ENCODE measurements at regions not wholly inside any gene's neighbourhood (a gene's known extent, or its start where the extent isn't known, plus 50 kb on each side); places are given as distances from the start of the nearest gene placed in this dataset.
"Not testable (repeated sequence)": the region's sequence is repeated elsewhere in the genome, so short reads cannot be mapped to it uniquely, and the experiment has no call there.

DNA sequence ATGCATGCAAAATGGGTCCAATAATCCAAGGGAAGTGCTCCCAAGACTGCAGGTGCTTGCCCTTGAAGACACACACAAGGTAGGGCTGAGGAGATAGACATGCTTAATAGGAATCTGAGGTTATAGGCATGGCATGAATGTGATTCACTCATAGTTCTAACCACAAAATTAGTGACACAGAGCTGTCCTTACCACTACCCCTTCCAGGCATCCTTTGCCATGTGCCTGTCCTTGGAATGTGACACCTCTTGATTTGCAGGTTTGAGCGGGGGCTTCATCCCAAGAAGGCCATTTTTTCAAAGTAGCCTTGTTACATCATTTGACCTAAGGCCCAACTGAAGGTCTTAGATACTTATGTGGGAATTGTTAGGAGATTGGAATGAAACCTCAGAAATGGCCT is 112.5 kb downstream of the CCNG2 start:
- no peak overlapping the region for H3K27ac Mint-ChIP-seq
- H3K36me3 Mint-ChIP-seq = no peaks in the 10 kb centered on the region
- no peak overlapping the region for H3K4me3 Mint-ChIP-seq
- peaks cover 2% of the 10 kb centered on the region for H3K9me3 Mint-ChIP-seq
- ATAC-seq = no peak
- H3K4me1 Mint-ChIP-seq (ENCODE audit: low read depth in 2 of 2) = no peaks in the 10 kb centered on the region
- DNase-seq (ENCODE audit: low spot score) = no peak
- H3K27me3 Mint-ChIP-seq = peaks cover 7 to 8% of the 10 kb centered on the region in 2 donors

DNA sequence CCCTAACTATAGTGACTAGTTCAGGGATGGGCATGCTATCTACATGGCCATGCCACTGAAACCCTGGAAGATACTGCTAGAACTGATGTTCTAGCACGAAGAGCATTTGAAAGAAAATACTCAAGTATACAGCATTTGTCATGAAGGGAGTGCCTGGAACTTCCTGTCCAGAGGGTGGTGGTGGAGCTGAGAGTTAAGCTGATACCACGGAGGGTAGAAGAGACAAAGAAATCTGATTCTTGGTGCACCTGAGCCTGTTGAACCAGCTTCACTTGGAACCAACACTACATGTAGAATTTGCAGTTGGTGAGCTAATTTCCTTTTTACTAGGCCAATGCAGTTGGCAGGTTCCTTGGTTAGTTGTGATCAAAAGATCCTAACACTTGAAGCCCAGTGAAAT is 116.4 kb downstream of the CCNG2 start:
- no peak overlapping the region for H3K27ac Mint-ChIP-seq

DNA sequence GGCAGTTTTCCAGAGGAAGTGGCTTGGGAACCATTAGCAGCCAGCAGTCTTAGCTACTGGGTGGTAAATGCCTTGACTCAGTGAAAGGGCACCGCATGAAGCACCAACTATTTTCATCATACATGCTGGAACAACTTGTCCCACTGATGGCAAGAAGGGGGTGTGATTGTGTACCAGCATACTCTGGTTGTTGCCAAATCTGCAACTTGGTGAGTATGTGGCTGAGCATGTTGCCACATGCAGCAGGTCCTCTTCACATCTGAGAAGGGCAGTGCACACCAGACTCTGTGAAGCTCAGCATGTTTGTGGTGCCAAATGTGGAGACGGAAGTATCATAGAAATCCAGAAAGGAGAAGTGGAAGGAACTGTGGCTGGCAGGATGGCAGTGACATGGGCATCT is 122.1 kb downstream of the CCNG2 start:
- not testable (repeated sequence) for H3K27ac Mint-ChIP-seq; DNase-seq (ENCODE audit: low spot score); H3K4me3 Mint-ChIP-seq; H3K4me1 Mint-ChIP-seq (ENCODE audit: low read depth in 2 of 2); ATAC-seq; H3K9me3 Mint-ChIP-seq; H3K36me3 Mint-ChIP-seq
- H3K27me3 Mint-ChIP-seq = peaks cover 4 to 13% of the 10 kb centered on the region in 2 donors

More for the DNA sequence above, 116.4 kb downstream of the CCNG2 start:
- Mint-ChIP-seq H3K4me3 (no peak overlapping the region), H3K9me3 (peaks cover 1% of the 10 kb centered on the region), H3K27me3 (peaks cover 4 to 6% of the 10 kb centered on the region in 2 donors), H3K4me1 (ENCODE audit: low read depth in 2 of 2) (no peaks in the 10 kb centered on the region), H3K36me3 (no peaks in the 10 kb centered on the region)
- DNase-seq (ENCODE audit: low spot score) (no peak), ATAC-seq (no peak)

DNA sequence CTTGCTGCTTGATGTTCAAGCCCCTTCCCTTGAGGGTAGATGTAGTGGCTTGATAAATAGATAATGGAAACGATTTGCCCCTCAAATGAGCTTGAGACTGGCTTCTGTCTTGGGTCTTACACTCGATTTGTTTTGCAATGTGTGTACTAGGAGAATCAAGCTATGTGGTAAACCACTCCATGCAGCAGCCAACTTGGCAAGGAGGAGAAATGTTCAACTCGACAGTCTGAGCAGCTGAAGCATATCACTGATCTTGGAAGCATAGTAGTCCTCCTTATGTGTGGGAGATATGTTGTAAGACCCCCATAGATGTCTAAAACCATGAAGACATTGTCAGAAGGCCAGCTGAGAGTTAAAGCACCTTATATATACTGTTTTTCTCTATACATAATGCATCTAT is 125.3 kb downstream of the CCNG2 start:
- Mint-ChIP-seq H3K36me3 (no peaks in the 10 kb centered on the region), H3K9me3 (peaks cover 2% of the 10 kb centered on the region), H3K27me3 (peaks cover 6 to 24% of the 10 kb centered on the region in 2 donors), H3K4me3 (no peak overlapping the region), H3K27ac (no peak overlapping the region), H3K4me1 (ENCODE audit: low read depth in 2 of 2) (no peaks in the 10 kb centered on the region)
- DNase-seq (ENCODE audit: low spot score) = no peak
- no peak for ATAC-seq

DNA sequence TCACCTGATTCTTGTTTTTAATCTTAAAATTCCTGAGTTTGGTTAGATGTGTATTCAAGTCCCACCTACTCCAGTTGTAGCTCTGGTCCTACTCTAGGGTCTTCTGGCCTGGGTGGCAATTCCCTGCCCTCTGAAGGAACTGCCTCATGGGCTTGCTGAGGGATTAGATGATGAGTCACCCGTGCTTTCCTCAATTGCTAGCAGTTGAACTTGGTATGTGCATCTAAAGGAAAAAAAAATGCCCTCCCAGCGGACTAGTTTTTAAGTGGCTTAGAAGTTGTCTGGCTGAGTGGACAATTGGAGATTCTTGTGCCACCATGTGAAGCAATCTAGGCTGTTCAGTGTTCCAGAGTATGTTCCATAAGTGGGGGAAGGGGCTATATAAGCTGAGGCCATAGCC is 127.0 kb downstream of the CCNG2 start:
- peaks cover 8% of the 10 kb centered on the region for H3K9me3 Mint-ChIP-seq
- ATAC-seq (no peak), DNase-seq (ENCODE audit: low spot score) (no peak)
- no peak overlapping the region for H3K4me3 Mint-ChIP-seq
- H3K27ac Mint-ChIP-seq = no peak overlapping the region
- H3K36me3 Mint-ChIP-seq = no peaks in the 10 kb centered on the region
- H3K27me3 Mint-ChIP-seq = peaks cover 8 to 24% of the 10 kb centered on the region in 2 donors
- no peaks in the 10 kb centered on the region for H3K4me1 Mint-ChIP-seq (ENCODE audit: low read depth in 2 of 2)

DNA sequence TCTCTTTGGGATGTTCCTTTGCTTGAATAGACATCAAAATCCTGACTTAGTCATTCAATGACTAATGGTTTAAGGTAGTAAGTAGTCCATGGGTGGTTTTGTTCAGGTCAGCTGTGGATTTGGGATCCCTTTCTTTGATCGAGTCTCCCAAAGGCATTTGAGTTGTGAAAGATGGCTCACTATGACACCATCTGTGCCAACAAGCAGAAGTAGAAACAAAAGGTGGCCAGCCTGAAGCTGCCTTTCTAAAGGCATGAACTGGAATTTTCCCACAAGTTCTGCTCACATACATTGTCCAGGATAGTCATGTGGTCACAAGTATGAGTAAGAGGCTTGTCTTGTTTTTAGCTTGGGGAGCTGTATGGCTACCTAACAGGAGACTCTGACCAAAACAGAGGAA is 129.9 kb downstream of the CCNG2 start:
- ATAC-seq = no peak

DNA sequence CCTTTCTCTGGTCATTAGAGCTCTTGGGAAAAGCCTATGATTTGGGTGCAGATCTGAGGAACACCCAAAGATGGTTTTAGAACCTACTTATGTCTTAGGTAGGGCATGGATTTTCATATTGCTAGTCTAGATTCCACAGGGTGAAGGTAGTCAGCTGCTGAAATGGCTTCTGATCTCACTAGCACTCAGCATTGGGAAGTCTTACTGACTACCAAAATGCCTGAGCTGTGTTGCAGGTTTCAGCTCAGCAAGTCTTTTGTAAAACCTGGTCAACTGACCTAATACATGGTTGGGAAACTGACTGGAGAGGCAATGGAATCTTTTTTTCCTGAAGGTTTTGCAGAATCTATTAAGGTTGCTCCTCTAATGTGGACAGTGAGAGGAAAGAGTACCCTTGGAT is 136.4 kb downstream of the CCNG2 start:
- Mint-ChIP-seq H3K27ac (no peak overlapping the region), H3K4me1 (ENCODE audit: low read depth in 2 of 2) (no peaks in the 10 kb centered on the region), H3K36me3 (no peaks in the 10 kb centered on the region), H3K9me3 (peaks cover 9% of the 10 kb centered on the region), H3K4me3 (no peak overlapping the region), H3K27me3 (peaks cover 7 to 10% of the 10 kb centered on the region in 2 donors)
- no peak for ATAC-seq
- no peak for DNase-seq (ENCODE audit: low spot score)

More for the DNA sequence above, 129.9 kb downstream of the CCNG2 start:
- DNase-seq (ENCODE audit: low spot score) = no peak
- H3K27me3 Mint-ChIP-seq = peaks cover 10 to 21% of the 10 kb centered on the region in 2 donors
- no peak overlapping the region for H3K4me3 Mint-ChIP-seq
- peaks cover 5% of the 10 kb centered on the region for H3K9me3 Mint-ChIP-seq
- no peaks in the 10 kb centered on the region for H3K36me3 Mint-ChIP-seq
- H3K27ac Mint-ChIP-seq = no peak overlapping the region
- no peaks in the 10 kb centered on the region for H3K4me1 Mint-ChIP-seq (ENCODE audit: low read depth in 2 of 2)

DNA sequence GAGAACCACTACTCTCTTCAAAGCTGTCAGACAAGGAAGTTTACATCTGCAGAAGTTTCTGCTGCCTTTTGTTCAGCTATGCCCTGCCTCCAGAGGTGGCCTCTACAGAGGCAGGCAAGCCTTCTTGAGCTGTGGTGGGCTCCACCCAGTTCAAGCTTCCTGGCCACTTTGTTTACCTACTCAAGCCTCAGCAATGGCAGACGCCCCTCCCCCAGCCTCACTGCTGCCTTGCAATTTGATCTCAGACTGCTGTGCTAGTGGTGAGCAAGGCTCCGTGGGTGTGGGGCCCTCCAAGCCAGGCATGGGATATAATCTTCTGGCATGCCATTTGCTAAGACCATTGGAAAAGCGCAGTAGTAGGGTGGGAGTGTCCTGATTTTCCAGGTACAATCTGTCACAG is 144.0 kb downstream of the CCNG2 start:
- not testable (repeated sequence) for DNase-seq (ENCODE audit: low spot score); ATAC-seq; H3K27ac Mint-ChIP-seq

DNA sequence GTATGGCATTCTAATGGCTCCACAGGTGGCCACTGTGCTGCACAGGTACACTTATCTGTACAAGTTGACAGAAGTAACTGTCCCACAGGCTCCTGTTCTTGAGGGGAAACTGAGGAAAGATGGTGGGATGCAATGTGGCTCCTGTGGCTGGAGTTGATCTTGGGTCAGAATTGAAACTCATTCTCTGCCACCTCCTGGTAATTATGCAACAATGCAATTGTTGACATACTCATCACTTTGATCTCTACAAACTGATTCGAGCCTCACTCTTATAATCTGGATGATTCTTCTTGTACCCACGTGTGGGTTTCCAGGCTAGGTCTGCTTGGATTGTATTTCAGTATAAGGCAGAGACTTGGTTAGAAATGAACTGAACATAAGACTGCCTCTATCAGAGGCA is 148.8 kb downstream of the CCNG2 start:
- H3K4me1 Mint-ChIP-seq (ENCODE audit: low read depth in 2 of 2) = no peaks in the 10 kb centered on the region

More for the DNA sequence above, 144.0 kb downstream of the CCNG2 start:
- not testable (repeated sequence) for H3K36me3 Mint-ChIP-seq; H3K4me1 Mint-ChIP-seq (ENCODE audit: low read depth in 2 of 2); H3K9me3 Mint-ChIP-seq; H3K4me3 Mint-ChIP-seq
- peaks cover 13 to 25% of the 10 kb centered on the region in 2 donors for H3K27me3 Mint-ChIP-seq

DNA sequence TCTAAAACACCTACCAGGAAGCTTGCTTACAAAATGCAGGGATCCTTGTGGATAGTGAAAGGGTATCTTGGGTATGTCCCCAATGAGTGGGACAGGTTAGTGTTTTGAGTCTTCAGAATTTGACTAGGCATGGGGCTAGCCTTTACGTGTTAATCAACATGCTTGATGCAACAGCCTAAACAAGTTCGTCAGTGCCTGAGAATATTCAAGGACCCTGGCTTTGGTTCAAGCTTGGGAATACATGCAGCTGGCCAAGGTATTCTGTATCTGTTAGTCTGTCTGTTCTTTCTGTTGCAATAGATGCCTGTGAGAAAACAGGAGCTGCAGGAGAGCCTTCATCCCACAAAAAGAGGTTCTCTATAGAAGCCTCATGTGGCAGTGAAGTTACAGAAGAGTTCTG is 149.5 kb downstream of the CCNG2 start:
- Mint-ChIP-seq H3K36me3 (no peaks in the 10 kb centered on the region), H3K27me3 (peaks cover 2 to 7% of the 10 kb centered on the region in 2 donors), H3K4me1 (ENCODE audit: low read depth in 2 of 2) (no peaks in the 10 kb centered on the region), H3K4me3 (no peak overlapping the region), H3K27ac (no peak overlapping the region), H3K9me3 (no peaks in the 10 kb centered on the region)
- no peak for ATAC-seq
- no peak for DNase-seq (ENCODE audit: low spot score)

More for the DNA sequence above, 148.8 kb downstream of the CCNG2 start:
- Mint-ChIP-seq H3K27ac (no peak overlapping the region), H3K36me3 (no peaks in the 10 kb centered on the region), H3K27me3 (peaks cover 2 to 7% of the 10 kb centered on the region in 2 donors), H3K4me3 (no peak overlapping the region), H3K9me3 (no peaks in the 10 kb centered on the region)
- DNase-seq (ENCODE audit: low spot score) = no peak
- no peak for ATAC-seq

DNA sequence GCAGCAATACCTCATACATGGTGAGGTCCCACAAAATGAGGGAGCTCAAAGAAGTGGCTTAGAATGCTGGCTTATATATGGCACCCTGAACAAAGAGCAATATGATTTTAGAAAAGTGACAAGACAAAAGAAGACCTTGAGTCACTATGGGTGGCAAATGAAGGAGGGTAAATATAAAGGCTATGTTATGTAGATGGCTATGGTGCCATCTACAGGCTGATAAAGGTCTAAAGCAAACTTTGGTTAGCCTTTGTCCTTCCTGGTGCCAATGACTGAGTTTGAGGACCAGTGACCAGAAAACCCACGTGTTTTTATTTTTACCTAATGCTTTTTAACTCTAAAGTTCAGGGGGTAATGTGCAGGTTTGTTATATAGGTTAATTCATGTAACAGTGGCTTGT is 151.8 kb downstream of the CCNG2 start:
- no peak for ATAC-seq
- H3K27me3 Mint-ChIP-seq = peaks cover 8 to 14% of the 10 kb centered on the region in 2 donors
- H3K4me1 Mint-ChIP-seq (ENCODE audit: low read depth in 2 of 2) = no peaks in the 10 kb centered on the region
- H3K36me3 Mint-ChIP-seq = no peaks in the 10 kb centered on the region
- no peak for DNase-seq (ENCODE audit: low spot score)
- H3K9me3 Mint-ChIP-seq = peaks cover 4% of the 10 kb centered on the region
- H3K27ac Mint-ChIP-seq = no peak overlapping the region
- H3K4me3 Mint-ChIP-seq = no peak overlapping the region

DNA sequence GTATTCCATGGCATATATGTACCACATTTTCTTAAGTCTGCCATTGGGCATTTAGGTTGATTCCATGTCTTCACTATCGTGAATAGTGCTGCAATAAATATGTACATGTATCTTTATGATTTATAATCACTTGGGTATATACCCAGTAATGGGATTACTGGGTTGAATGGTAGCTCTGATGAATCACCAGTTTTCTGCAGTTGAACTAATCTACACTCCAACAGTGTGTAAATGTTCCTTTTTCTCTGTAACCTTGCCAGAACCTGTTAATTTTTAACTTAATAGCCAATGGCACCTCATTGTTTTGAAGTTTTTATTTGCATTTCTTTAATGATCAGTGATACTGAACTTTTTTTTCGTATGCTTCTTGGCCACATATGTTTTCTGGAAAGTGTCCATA is 152.5 kb downstream of the CCNG2 start:
- Mint-ChIP-seq H3K4me1 (ENCODE audit: low read depth in 2 of 2) (no peaks in the 10 kb centered on the region), H3K27ac (no peak overlapping the region), H3K4me3 (no peak overlapping the region), H3K27me3 (peaks cover 8 to 14% of the 10 kb centered on the region in 2 donors), H3K36me3 (no peaks in the 10 kb centered on the region), H3K9me3 (peaks cover 4% of the 10 kb centered on the region)
- ATAC-seq (no peak), DNase-seq (ENCODE audit: low spot score) (no peak)

DNA sequence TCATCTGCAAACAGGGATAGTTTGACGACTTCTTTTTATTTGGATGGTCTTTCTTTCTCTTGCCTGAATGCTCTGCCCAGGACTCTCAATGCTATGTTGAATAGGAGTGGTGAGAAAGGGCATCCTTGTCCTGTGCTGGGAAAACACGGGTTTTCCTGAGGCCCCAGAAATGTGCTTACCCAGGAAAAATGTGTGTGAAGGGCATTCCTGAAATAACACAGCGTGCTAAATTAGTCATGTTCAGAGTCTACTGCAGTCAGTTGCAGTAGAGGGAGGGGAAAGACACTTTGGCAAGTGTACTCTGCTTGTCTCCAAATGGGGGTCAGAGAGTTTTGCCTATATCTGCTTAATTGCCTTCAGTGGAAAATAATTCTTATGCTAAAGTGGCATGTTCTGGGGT is 153.9 kb downstream of the CCNG2 start:
- H3K27me3 Mint-ChIP-seq = peaks cover 8 to 14% of the 10 kb centered on the region in 2 donors
- H3K4me1 Mint-ChIP-seq (ENCODE audit: low read depth in 2 of 2) = no peaks in the 10 kb centered on the region
- no peaks in the 10 kb centered on the region for H3K36me3 Mint-ChIP-seq
- ATAC-seq = no peak
- H3K27ac Mint-ChIP-seq = no peak overlapping the region
- no peak for DNase-seq (ENCODE audit: low spot score)
- H3K9me3 Mint-ChIP-seq = peaks cover 4% of the 10 kb centered on the region
- no peak overlapping the region for H3K4me3 Mint-ChIP-seq

DNA sequence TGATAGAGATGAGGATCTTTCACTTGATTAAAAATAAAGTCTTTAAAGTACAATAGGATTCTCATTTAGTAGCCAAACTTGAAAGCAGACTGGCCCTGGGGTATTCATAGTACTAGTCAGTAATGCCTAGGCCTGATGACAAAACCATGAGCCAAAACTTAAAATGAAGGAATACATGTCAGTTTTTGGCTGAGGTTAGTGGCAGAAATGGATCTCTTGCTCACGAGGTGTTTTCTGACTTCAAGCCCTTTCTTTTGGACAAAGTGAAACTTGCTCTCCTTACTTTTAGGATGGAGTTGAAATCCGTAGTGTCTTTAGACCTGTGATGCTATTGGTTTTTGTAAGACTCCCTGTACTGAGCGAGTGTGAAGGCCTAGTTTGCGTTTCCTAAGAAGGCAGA is 157.7 kb downstream of the CCNG2 start:
- Mint-ChIP-seq H3K27me3 (peaks cover 6 to 14% of the 10 kb centered on the region in 2 donors), H3K4me3 (no peak overlapping the region)
- no peak for ATAC-seq

DNA sequence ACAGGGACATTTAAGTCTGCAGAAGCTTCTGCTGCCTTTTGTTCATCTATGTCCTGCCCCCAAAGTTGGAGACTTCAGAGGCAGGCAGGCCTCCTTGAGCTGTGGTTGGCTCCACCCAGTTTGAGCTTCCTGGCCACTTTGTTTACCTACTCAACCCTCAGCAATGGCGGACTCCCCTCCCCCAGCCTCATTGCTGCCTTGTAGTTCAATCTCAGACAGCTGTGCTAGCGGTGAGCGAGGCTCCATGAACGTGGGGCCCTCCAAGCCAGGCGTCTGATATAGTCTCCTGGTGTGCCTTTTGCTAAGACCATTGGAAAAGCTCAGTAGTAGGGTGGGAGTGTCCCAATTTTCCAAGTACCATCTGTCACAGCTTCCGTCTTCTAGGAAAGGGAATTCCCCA is 170.1 kb downstream of the CCNG2 start:
- Mint-ChIP-seq H3K9me3 (peaks cover 3% of the 10 kb centered on the region), H3K27me3 (peaks cover 9 to 50% of the 10 kb centered on the region in 2 donors), H3K36me3 (no peaks in the 10 kb centered on the region), H3K4me1 (ENCODE audit: low read depth in 2 of 2) (no peaks in the 10 kb centered on the region), H3K4me3 (no peak overlapping the region), H3K27ac (no peak overlapping the region)
- DNase-seq (ENCODE audit: low spot score) (no peak), ATAC-seq (no peak)

More for the DNA sequence above, 157.7 kb downstream of the CCNG2 start:
- Mint-ChIP-seq H3K9me3 (peaks cover 6% of the 10 kb centered on the region), H3K4me1 (ENCODE audit: low read depth in 2 of 2) (no peaks in the 10 kb centered on the region), H3K27ac (no peak overlapping the region), H3K36me3 (peaks cover 6% of the 10 kb centered on the region)
- DNase-seq (ENCODE audit: low spot score) = no peak
